ENCODE measurements at regions not wholly inside any gene's neighbourhood (a gene's known extent, or its start where the extent isn't known, plus 50 kb on each side); places are given as distances from the start of the nearest gene placed in this dataset.
A peak's percentile ranks its signal among the peaks of the same experiment; 100 is the strongest.

DNA sequence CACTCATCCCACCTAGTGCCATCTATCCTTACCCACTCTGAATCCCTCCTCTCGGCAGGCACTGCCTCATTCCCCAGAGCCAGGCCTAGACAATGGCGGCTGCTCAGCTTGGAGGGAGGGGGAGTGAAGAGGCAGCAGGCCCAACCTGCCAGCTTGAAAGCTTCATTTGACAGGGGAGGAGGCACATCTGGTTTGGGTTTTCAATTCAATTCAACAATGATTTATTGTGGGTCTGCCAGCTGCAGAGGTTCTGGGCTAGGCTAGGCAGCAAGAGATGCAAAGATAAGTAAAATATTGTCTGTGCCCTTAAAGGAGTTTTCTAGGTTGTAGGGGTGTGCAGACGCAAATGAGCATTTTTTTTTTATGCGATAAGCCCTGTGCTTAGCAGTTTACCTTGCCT, 58.5 kb downstream of the RTL9 start (continued):
- 0 out of 2 replicates have a peak, but pooled peaks have one; percentile 31 for TF ChIP-seq MXI1 (IDR thresholded peaks at IDR 0.05; ENCODE audit: low read depth, low read length)
- no peak for TF ChIP-seq SIN3A (IDR thresholded peaks at IDR 0.05; ENCODE audit: borderline replicate concordance, low read depth, low read length)
- TF ChIP-seq FOXM1 (IDR thresholded peaks at IDR 0.05; ENCODE audit: low read depth) = no peak
- TF ChIP-seq YY1 (IDR thresholded peaks at IDR 0.05; ENCODE audit: low read depth) = no peak
- TF ChIP-seq GABPA (IDR thresholded peaks at IDR 0.05; ENCODE audit: low read depth) = no peak
- TF ChIP-seq, protein P1, sequence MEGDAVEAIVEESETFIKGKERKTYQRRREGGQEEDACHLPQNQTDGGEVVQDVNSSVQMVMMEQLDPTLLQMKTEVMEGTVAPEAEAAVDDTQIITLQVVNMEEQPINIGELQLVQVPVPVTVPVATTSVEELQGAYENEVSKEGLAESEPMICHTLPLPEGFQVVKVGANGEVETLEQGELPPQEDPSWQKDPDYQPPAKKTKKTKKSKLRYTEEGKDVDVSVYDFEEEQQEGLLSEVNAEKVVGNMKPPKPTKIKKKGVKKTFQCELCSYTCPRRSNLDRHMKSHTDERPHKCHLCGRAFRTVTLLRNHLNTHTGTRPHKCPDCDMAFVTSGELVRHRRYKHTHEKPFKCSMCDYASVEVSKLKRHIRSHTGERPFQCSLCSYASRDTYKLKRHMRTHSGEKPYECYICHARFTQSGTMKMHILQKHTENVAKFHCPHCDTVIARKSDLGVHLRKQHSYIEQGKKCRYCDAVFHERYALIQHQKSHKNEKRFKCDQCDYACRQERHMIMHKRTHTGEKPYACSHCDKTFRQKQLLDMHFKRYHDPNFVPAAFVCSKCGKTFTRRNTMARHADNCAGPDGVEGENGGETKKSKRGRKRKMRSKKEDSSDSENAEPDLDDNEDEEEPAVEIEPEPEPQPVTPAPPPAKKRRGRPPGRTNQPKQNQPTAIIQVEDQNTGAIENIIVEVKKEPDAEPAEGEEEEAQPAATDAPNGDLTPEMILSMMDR (IDR thresholded peaks at IDR 0.05) = no peak
- no peak for TF ChIP-seq SMC3 (IDR thresholded peaks at IDR 0.05; ENCODE audit: low read depth, low read length)

DNA sequence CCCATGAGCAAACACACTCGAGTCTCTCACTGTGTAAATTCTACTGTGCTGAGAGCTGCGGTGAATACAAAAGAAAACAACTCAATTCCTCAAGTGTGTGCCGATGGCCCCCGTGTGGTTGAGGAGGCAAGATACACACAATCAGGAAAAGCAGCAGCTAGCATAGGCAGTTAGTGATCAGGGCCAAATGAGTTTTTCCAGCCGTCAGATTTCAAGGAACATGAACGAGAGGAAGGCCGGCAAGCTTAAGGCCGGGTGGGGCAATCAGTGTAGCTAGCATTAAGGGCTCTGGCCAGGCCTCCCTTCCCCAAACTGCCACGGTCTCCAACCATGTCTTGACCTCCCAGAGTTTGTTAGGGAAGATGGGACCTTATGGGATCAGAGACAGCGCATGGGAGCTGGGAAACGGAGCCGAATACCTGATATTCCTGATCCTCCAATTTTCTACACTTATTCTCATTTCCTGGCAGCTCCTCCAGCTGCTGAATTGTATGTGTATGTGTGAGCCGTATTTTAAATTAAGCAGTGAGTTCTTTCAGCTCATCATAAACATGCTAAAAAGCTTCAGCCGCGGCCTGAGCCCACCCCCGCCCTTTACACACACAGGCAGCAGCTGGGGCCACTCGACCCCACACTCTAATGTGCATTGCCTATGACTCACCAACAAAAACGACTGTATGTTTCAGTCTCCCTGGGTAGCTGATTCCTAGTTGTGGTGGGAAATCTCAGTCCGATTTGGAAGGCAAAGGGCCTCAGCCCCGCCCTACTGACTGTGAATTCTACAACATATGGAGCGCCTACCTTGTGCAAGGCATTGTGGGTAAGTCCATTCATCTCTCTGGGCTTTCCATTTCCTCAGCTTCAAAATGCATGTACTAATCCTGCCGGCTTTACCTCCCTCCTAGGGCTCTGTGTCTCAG, 59.9 kb downstream of the RTL9 start:
- CTCF ChIA-PET = interaction anchor here (0.5 to 14.6 kb wide), 12 partner anchors 9 to 610 kb away, joined by 3 to 315 read pairs (median 4); no protein-coding TSS in a partner anchor

More for the DNA sequence above, 59.9 kb downstream of the RTL9 start:
- 40% methylated on average over 22 of the region's 22 CpGs for WGBS (ENCODE audit: low lambda C conversion rate)
- no peak overlapping the region; a peak in 1 of 4 replicates for H3K27ac ChIP-seq (ENCODE audit: low read depth in 2 of 2, low read length in 1 of 2)
- H3F3A ChIP-seq (replicated peaks; ENCODE audit: insufficient read depth) = peaks cover 7% of the 10 kb centered on the region
- no peaks in the 10 kb centered on the region for H3K79me2 ChIP-seq (ENCODE audit: insufficient read depth)
- no peaks in the 10 kb centered on the region for H3K36me3 ChIP-seq (replicated peaks in 1 of 2; ENCODE audit: control insufficient read depth in 1 of 2, insufficient read depth in 2 of 2, low read length in 1 of 2)
- no peaks in the 10 kb centered on the region for H3K9me2 ChIP-seq
- no peak overlapping the region for H3K9ac ChIP-seq
- H3K9me3 ChIP-seq = no peaks in the 10 kb centered on the region
- no peak overlapping the region for H2AFZ ChIP-seq (ENCODE audit: low read depth)
- H3K4me1 ChIP-seq (ENCODE audit: control insufficient read depth in 1 of 2, insufficient read depth in 2 of 2, low read depth in 1 of 2, low read length in 1 of 2) = peaks cover 0 to 11% of the 10 kb centered on the region in 2 experiments; a peak in 1 of 4 replicates
- H3K4me3 ChIP-seq (ENCODE audit: low read depth in 2 of 2, low read length in 1 of 2) = no peak overlapping the region
- DNase-seq = peak; percentile 22
- no peaks in the 10 kb centered on the region; the same call in 1 of the 2 replicates for H3K27me3 ChIP-seq (ENCODE audit: insufficient read depth)
- TF ChIP-seq, protein P1 (IDR thresholded peaks at IDR 0.05) = peak; percentile 55
- TF ChIP-seq RAD21 (IDR thresholded peaks at IDR 0.05; ENCODE audit: low read length) (peak; percentile 36), RFX5 (IDR thresholded peaks at IDR 0.05; ENCODE audit: low read length) (no peak), MXI1 (IDR thresholded peaks at IDR 0.05; ENCODE audit: low read depth, low read length) (no peak), FOXM1 (IDR thresholded peaks at IDR 0.05; ENCODE audit: low read depth) (no peak), SIN3A (IDR thresholded peaks at IDR 0.05; ENCODE audit: borderline replicate concordance, low read depth, low read length) (no peak)
- no peak overlapping the region for H3K4me2 ChIP-seq
- H4K20me1 ChIP-seq (ENCODE audit: insufficient read depth) = no peaks in the 10 kb centered on the region
- POLR2A ChIA-PET = no interaction called here
